IMR-90 (cell line): ENCODE measurements at regions not wholly inside any gene's neighbourhood (a gene's known extent, or its start where the extent isn't known, plus 50 kb on each side); places are given as distances from the start of the nearest gene placed in this dataset.

Experiments used
- ATAC-seq: fragments of 200-7000 bp; cut with Tn5 transposase; 2 replicates; pipeline ENCODE4 v1.9.1; 2020; ENCODE audit warnings: low read depth, mild to moderate bottlenecking, moderate library complexity
- BruUV-seq: library from RNA; stranded (reverse); fragments of 400-500 nt; replicated peaks from 2 replicates; lab custom pipeline; 2021; lab: Mats Ljungman, UMichigan
- CTCF ChIA-PET: fragments of 300-600 bp; formaldehyde crosslinking; extraction: SDS; loops from one replicate; lab custom pipeline; 2021; ENCODE audit warnings: antibody characterized with exemption; lab: Yijun Ruan, JAX
- POLR2A ChIA-PET: fragments of 300-600 bp; sonication (Branson Sonifier 250); formaldehyde crosslinking; loops from one replicate; lab custom pipeline; 2022; ENCODE audit warnings: antibody characterized with exemption; ENCODE audit not compliant: unreplicated experiment; lab: Charles Lee
- DNase-seq: peaks from one replicate; pipeline ENCODE4 v3.0.0; 2013
- H2AFZ ChIP-seq: replicated peaks from 2 replicates; pipeline ENCODE3; 2013; ENCODE audit warnings: low read length, mild to moderate bottlenecking; ENCODE audit not compliant: poor library complexity
- H2AK5ac ChIP-seq: 2 replicates; pipeline ENCODE4 v1.6.1; 2013; ENCODE audit warnings: low read depth, low read length, inconsistent platforms
- H2AK9ac ChIP-seq: replicated peaks from 2 replicates; pipeline ENCODE3; 2013; ENCODE audit warnings: mild to moderate bottlenecking, low read depth, low read length, moderate library complexity; ENCODE audit not compliant: poor library complexity
- H2BK120ac ChIP-seq: 2 replicates; pipeline ENCODE4 v1.6.1; 2013; ENCODE audit warnings: low read depth, low read length, inconsistent platforms
- H2BK15ac ChIP-seq: 3 replicates; pipeline ENCODE4 v1.6.1; 2013; ENCODE audit warnings: low read depth, low read length, inconsistent platforms
- H2BK20ac ChIP-seq: 2 replicates; pipeline ENCODE4 v1.6.1; 2013; ENCODE audit warnings: low read depth, mild to moderate bottlenecking, inconsistent platforms, low read length, moderate library complexity
- H2BK5ac ChIP-seq: 2 replicates; pipeline ENCODE4 v1.6.1; 2013; ENCODE audit warnings: mild to moderate bottlenecking, low read depth, low read length, inconsistent platforms; ENCODE audit not compliant: poor library complexity, severe bottlenecking
- H3K14ac ChIP-seq: replicated peaks from 2 replicates; pipeline ENCODE4 v1.6.1; 2013; ENCODE audit warnings: low read depth, low read length, inconsistent platforms
- H3K18ac ChIP-seq: 2 replicates; pipeline ENCODE4 v1.6.1; 2013; ENCODE audit warnings: low read depth, low read length, control low read depth
- H3K23ac ChIP-seq: 2 replicates; pipeline ENCODE4 v1.6.1; 2013; ENCODE audit warnings: low read depth, low read length, inconsistent platforms
- H3K27ac ChIP-seq: 2 replicates; pipeline ENCODE4 v1.5.1; 2013; ENCODE audit warnings: mild to moderate bottlenecking, control low read depth, low read length; ENCODE audit not compliant: insufficient read depth
- H3K27me3 ChIP-seq: 2 replicates; pipeline ENCODE4 v1.6.1; 2013; ENCODE audit warnings: low read length; ENCODE audit not compliant: control insufficient read depth, insufficient read depth
- H3K36me3 ChIP-seq: 2 replicates; pipeline ENCODE4 v1.6.1; 2013; ENCODE audit warnings: low read length, mixed read lengths; ENCODE audit not compliant: control insufficient read depth, insufficient read depth
- H3K4ac ChIP-seq: 2 replicates; pipeline ENCODE4 v1.6.1; 2013; ENCODE audit warnings: low read depth, low read length, inconsistent platforms
- H3K4me1 ChIP-seq: 2 replicates; pipeline ENCODE4 v1.6.1; 2013; ENCODE audit warnings: low read length, mixed read lengths; ENCODE audit not compliant: control insufficient read depth, insufficient read depth
- H3K4me2 ChIP-seq: 2 replicates; pipeline ENCODE4 v1.6.1; 2013; ENCODE audit warnings: low read depth, mild to moderate bottlenecking, control low read depth, low read length, moderate library complexity
- H3K4me3 ChIP-seq: 2 replicates; pipeline ENCODE4 v1.5.1; 2013; ENCODE audit warnings: low read depth, mild to moderate bottlenecking, control low read depth, low read length, moderate library complexity; ENCODE audit not compliant: insufficient read depth
- H3K56ac ChIP-seq: 2 replicates; pipeline ENCODE4 v1.6.1; 2013; ENCODE audit warnings: low read length, inconsistent platforms; ENCODE audit not compliant: insufficient read depth; ENCODE audit errors: extremely low read depth
- H3K79me1 ChIP-seq, 2 experiments: 2 replicates each; pipeline ENCODE4 v1.6.1; 2013; ENCODE audit warnings: low read length in 2 of 2, inconsistent platforms in 1 of 2, low read depth in 1 of 2
- H3K9ac ChIP-seq: 2 replicates; pipeline ENCODE4 v1.6.1; 2013; ENCODE audit warnings: low read depth, low read length, control low read depth
- H3K9me1 ChIP-seq: 2 replicates; pipeline ENCODE4 v1.6.1; 2013; ENCODE audit warnings: low read length, inconsistent platforms; ENCODE audit not compliant: insufficient read depth
- H3K9me3 ChIP-seq: 2 replicates; pipeline ENCODE4 v1.6.1; 2013; ENCODE audit warnings: low read length; ENCODE audit not compliant: control insufficient read depth, insufficient read depth
- H4K20me1 ChIP-seq: 2 replicates; pipeline ENCODE4 v1.6.1; 2013; ENCODE audit warnings: low read length, inconsistent platforms; ENCODE audit not compliant: insufficient read depth
- H4K5ac ChIP-seq: 2 replicates; pipeline ENCODE4 v1.6.1; 2013; ENCODE audit warnings: mild to moderate bottlenecking, low read depth, low read length, control low read depth
- H4K8ac ChIP-seq, 2 experiments: 2 replicates each; pipeline ENCODE4 v1.6.1; 2013; ENCODE audit warnings: low read depth in 2 of 2, low read length in 2 of 2, control low read depth in 1 of 2, inconsistent platforms in 1 of 2
- H4K91ac ChIP-seq: 2 replicates; pipeline ENCODE4 v1.6.1; 2013; ENCODE audit warnings: low read depth, low read length, inconsistent platforms; ENCODE audit not compliant: insufficient read depth
- MXI1 ChIP-seq: IDR thresholded peaks from 2 replicates; pipeline ENCODE4 v1.6.1; 2012; ENCODE audit warnings: low read depth, mild to moderate bottlenecking, low read length, moderate library complexity, borderline replicate concordance
- RAD21 ChIP-seq: IDR thresholded peaks from 2 replicates; pipeline ENCODE4 v1.6.1; 2012; ENCODE audit warnings: low read length, improper control_type of control experiment
- WGBS, 2 experiments: methylation state at CpG; one replicate each; pipeline versions ENCODE4 v1.1.5 to v1.1.7; 2013; ENCODE audit warnings: missing lambda C conversion rate in 2 of 2; ENCODE audit not compliant: insufficient read length in 1 of 2; ENCODE audit errors: extremely low coverage in 2 of 2; 5-methylcytosine and 5-hydroxymethylcytosine counted together
- dilution Hi-C: fragments of 300-500 bp; cut with HindIII; formaldehyde crosslinking; loops from one replicate; pipeline ENCODE4 v1.14.3; 2018; ENCODE audit warnings: low sequenced_read_pairs; ENCODE audit not compliant: unreplicated experiment
- in situ Hi-C: fragments of 300-500 bp; cut with MboI; formaldehyde crosslinking; loops from 3 replicates; pipeline ENCODE4 v1.14.3; 2019; ENCODE audit warnings: low sequenced_read_pairs, inconsistent platforms, mixed read lengths
- intact Hi-C: fragments of 100-400 bp; cut with micrococcal nuclease; formaldehyde crosslinking; loops from 2 replicates; pipeline ENCODE4 v1.10.0; 2022

DNA sequence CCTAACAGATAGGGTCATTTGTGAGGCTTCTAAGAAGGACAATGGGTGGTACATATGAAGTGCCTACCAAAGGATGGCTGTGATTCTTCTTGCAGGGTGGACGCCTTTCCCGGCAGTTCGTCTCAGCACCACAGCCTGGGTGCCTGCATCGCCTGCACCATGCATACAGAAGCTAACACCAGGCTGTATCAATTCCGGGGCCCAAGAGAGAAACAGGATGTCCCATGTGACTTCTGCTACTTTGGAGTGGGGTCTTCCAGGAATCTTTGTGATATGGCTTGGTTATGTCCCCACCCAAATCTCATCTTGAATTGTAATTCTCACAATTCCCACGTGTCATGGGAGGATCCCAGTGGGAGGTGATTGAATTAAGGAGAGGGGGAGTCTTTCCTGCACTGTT is 251.6 kb upstream of the TNRC6C start:
- DNase-seq (no peak), ATAC-seq (no peak)
- no peak overlapping the region for H3K4ac ChIP-seq
- no peak overlapping the region for H3K23ac ChIP-seq
- peaks cover 7% of the 10 kb centered on the region for H3K27me3 ChIP-seq
- H3K4me3 ChIP-seq = no peak overlapping the region
- intact Hi-C loops = no loop called here
- no TSS peak for BruUV-seq
- no peak overlapping the region for H3K56ac ChIP-seq
- H2BK20ac ChIP-seq = no peak overlapping the region
- TF ChIP-seq MXI1 (no peak), RAD21 (no peak)
- H4K5ac ChIP-seq = no peak overlapping the region
- no peaks in the 10 kb centered on the region for H3K4me1 ChIP-seq
- no peak overlapping the region for H4K91ac ChIP-seq
- in situ Hi-C loops = no loop called here
- H3K4me2 ChIP-seq = no peak overlapping the region
- H3K18ac ChIP-seq = no peak overlapping the region
- no peaks in the 10 kb centered on the region for H3K9me1 ChIP-seq
- dilution Hi-C loops = no loop called here
- H3K27ac ChIP-seq = no peak overlapping the region
- no peak overlapping the region for H3K9ac ChIP-seq
- no peak overlapping the region for H2AK5ac ChIP-seq
- no peak overlapping the region for H2BK15ac ChIP-seq
- ChIA-PET CTCF (no interaction called here), POLR2A (no interaction called here)
- no peaks in the 10 kb centered on the region for H4K20me1 ChIP-seq
- H3K9me3 ChIP-seq = peaks cover 14% of the 10 kb centered on the region
- no peak overlapping the region for H4K8ac ChIP-seq
- no peaks in the 10 kb centered on the region for H3K36me3 ChIP-seq
- H2BK120ac ChIP-seq = no peak overlapping the region
- no peak overlapping the region for H3K14ac ChIP-seq
- H2BK5ac ChIP-seq = no peak overlapping the region
- WGBS, 2 experiments = 70% methylated on average over 2 of the region's 6 CpGs; no CpG with 5 or more reads in 1 of the 2 experiments
- no peaks in the 10 kb centered on the region for H3K79me1 ChIP-seq
- no peak overlapping the region for H2AFZ ChIP-seq
- H2AK9ac ChIP-seq = no peak overlapping the region
